ENCODE measurements at regions not wholly inside any gene's neighbourhood (a gene's known extent, or its start where the extent isn't known, plus 50 kb on each side); places are given as distances from the start of the nearest gene placed in this dataset.
A peak's percentile ranks its signal among the peaks of the same experiment; 100 is the strongest.

DNA sequence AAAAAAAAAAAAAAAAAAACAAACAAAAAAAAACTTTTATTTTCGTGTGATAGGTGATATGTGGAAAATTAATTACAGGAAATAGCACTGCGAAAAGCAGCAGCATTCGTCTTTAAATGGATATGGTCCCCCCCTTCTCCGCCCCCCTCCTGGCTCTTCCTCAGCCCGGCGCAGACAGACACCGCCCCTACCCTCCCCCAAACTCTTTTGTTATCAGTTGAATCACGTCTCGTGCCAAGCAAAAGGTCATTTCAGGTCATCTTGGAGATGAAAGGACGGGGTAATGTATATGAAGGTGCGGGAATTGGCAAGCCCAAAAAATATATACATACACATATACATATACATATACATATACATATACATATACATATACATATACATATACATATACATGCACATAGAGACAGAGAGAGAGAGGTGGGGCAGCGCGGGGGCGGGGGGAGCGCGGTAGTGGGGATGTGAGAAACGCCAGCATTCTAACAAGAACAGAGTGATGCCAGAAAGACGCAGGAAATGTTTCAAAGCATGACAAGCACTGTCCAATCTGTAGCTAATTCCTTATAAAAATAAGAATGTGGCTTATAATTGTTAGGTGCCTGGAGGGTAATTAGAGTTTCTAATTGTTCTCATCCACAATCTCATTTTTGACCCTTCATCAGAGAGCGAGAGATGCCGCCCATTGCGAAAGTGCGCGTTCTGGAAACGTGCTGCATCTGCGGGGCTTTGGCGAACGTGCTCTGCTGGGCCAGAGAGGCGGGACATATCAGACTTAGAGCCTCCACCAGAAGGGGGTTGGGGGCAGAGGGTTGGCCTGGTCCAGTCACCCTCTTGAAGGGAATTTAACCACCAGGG, 214.5 kb upstream of the UBASH3B start:
- H3K9me3 ChIP-seq, result no peaks in the 10 kb centered on the region
- H3K36me3 ChIP-seq, result no peaks in the 10 kb centered on the region
- no peaks in the 10 kb centered on the region for H3K4me1 ChIP-seq
- H3K4me3 ChIP-seq, result peak overlapping the region in 2 of 4 donors; percentile 38 to 45
- no peaks in the 10 kb centered on the region for H3K27me3 ChIP-seq
- H3K27ac ChIP-seq, result peak overlapping the region in 1 of 4 donors; percentile 66
- DNase-seq, result no peak
- TF ChIP-seq, protein P1, sequence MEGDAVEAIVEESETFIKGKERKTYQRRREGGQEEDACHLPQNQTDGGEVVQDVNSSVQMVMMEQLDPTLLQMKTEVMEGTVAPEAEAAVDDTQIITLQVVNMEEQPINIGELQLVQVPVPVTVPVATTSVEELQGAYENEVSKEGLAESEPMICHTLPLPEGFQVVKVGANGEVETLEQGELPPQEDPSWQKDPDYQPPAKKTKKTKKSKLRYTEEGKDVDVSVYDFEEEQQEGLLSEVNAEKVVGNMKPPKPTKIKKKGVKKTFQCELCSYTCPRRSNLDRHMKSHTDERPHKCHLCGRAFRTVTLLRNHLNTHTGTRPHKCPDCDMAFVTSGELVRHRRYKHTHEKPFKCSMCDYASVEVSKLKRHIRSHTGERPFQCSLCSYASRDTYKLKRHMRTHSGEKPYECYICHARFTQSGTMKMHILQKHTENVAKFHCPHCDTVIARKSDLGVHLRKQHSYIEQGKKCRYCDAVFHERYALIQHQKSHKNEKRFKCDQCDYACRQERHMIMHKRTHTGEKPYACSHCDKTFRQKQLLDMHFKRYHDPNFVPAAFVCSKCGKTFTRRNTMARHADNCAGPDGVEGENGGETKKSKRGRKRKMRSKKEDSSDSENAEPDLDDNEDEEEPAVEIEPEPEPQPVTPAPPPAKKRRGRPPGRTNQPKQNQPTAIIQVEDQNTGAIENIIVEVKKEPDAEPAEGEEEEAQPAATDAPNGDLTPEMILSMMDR (IDR thresholded peaks at IDR 0.05), result no peak
- TF ChIP-seq POLR2A (IDR thresholded peaks at IDR 0.05), result no peak

DNA sequence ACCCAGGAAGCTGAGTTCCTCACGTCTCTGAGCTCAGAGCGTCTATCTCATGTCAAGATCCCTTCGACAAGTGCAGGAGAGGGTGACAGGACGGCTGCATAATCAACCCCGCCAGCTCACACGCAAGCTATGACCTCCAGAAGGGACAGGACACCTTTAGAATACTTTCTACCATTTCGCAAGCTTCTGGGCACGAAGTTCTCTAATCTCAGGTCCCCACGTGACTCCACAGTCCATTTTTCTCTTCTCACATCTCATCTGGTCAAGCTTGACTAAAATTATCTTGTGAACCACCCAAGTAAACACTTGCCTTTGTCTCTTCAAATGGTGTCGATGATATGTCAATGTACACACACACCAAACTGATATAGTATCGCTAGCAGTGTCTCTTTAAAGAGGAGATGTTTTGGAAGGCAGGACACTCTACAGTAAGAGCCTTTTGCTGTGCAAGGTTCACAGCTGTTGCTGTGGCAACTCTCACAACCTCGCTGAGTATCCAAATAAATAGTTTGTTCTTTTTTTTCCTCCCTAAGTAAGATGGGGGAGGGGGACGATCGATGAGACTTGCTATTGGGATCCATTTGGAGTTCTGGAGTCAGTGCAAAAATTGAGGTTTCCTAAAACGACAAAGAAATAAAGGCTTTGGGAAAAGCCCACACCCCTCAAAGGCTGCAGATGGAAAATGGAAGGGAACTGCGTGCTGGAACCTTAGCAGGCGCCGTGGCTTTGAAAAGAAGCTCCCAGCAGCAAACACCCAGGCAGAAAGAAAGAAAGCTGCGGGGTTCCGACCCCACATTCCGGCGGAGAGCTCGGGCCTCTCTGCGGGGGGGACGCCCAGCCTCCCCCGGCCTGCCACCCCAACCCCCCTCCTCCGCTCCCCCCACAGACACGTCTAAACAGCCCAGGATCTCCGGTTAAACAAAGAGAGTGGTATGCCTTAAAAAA, 215.4 kb upstream of the UBASH3B start:
- DNase-seq, result no peak
- Histone ChIP-seq H3K4me3 (peak overlapping the region in 2 of 4 donors; percentile 38 to 45), H3K27ac (peak overlapping the region in 1 of 4 donors; percentile 66), H3K27me3 (no peaks in the 10 kb centered on the region), H3K9me3 (no peaks in the 10 kb centered on the region), H3K4me1 (no peaks in the 10 kb centered on the region), H3K36me3 (no peaks in the 10 kb centered on the region)
- TF ChIP-seq, protein P1 (IDR thresholded peaks at IDR 0.05), result no peak
- no peak for TF ChIP-seq POLR2A (IDR thresholded peaks at IDR 0.05)

DNA sequence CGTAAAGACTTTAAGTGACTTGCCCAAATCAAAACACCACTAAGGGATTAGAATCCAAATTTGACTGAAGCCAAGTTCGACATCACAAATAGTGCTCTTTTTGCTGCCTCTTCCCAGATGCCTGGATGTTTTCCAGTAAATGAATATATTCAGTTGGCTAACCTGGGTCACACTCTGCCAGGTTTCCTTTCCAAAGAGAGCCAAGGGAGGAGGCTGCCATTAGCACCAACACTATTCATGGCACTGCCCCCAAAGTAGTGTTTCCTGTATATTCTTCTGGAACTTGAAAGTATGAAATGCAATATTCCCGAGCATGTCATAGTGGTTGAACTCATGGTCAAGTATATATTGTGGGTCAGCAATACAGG, 219.3 kb upstream of the UBASH3B start:
- Histone ChIP-seq H3K4me1 (no peaks in the 10 kb centered on the region), H3K27ac (no peak overlapping the region), H3K27me3 (no peaks in the 10 kb centered on the region), H3K9me3 (no peaks in the 10 kb centered on the region), H3K4me3 (no peak overlapping the region), H3K36me3 (no peaks in the 10 kb centered on the region)
- TF ChIP-seq, protein P1 (IDR thresholded peaks at IDR 0.05), result no peak
- no peak for TF ChIP-seq POLR2A (IDR thresholded peaks at IDR 0.05)
- no peak for DNase-seq

DNA sequence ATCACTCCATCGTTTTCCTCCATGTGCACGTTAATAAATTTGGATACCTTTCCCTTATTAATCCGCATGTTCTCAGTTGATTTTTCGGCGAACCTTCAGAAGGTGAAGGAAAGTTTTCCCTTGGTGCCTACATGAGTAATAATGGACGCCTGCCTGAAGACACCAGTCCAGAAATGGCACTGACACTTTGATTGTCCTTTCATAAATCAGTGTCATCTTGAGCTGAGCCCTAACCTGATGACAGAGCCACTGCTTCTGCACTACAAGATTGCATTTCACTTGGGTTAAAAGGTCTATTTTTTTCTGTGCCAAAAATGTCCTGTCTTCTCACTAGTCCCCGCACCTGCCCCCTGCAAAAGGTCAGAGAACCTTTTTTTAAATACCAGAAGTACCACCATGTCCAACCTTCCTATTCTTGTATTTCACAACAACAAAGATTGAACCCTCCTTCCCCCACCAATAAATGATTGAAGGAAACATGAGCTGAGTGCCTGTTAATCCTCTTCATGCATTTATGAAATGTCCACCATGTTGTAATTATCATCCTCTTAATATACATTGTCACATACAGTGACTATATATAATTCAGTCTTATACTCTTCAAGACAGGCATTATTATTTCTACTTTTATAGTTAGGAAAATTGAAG, 219.9 kb upstream of the UBASH3B start:
- H3K27ac ChIP-seq, result no peak overlapping the region
- H3K4me3 ChIP-seq, result no peak overlapping the region
- no peaks in the 10 kb centered on the region for H3K9me3 ChIP-seq
- no peaks in the 10 kb centered on the region for H3K4me1 ChIP-seq
- no peak for DNase-seq
- H3K27me3 ChIP-seq, result no peaks in the 10 kb centered on the region
- TF ChIP-seq, protein P1 (IDR thresholded peaks at IDR 0.05), result no peak
- no peak for TF ChIP-seq POLR2A (IDR thresholded peaks at IDR 0.05)
- H3K36me3 ChIP-seq, result no peaks in the 10 kb centered on the region

DNA sequence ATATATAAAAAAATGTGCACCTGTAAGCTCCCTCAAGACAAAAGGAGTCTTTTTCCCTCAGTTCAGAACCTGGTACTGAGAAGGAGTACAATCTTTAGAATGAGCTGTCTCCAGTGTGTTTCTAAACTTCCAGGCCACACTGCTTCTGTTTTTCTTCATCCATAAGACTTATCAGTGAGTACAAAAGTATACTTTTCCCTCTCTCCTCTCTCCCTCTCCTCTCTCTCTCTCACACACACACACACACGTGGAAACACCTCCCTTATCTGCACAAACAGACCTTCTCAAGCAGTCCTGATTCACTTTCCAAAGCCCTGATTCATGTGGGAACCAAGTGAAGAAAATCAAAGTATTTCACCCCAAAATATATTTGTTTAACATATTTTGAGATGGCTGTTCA, 220.7 kb upstream of the UBASH3B start:
- no peak for DNase-seq
- Histone ChIP-seq H3K9me3 (no peaks in the 10 kb centered on the region), H3K4me3 (no peak overlapping the region), H3K4me1 (no peaks in the 10 kb centered on the region), H3K36me3 (no peaks in the 10 kb centered on the region), H3K27me3 (no peaks in the 10 kb centered on the region), H3K27ac (no peak overlapping the region)
- TF ChIP-seq, protein P1 (IDR thresholded peaks at IDR 0.05), result no peak
- no peak for TF ChIP-seq POLR2A (IDR thresholded peaks at IDR 0.05)
